ENCODE measurements at regions not wholly inside any gene's neighbourhood (a gene's known extent, or its start where the extent isn't known, plus 50 kb on each side); places are given as distances from the start of the nearest gene placed in this dataset.

DNA sequence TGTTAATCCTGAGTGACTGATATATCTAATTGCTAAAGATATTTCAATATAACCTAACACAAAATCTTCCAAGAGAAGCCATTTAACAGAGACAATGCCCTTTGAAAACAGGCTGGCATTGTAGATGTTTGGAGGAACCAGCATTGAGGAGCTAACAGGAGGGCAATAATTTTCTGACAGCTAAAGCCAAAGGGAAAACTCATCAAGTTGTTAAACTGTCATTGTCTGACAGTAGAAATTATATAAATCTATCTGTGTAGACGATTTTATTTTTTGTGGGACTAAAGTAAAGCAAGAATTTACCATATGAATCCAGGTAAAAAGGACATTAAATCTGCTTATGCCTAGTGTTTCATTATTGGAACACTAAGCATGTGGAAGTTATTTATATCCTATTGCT, 500.2 kb upstream of the NMUR2 start:
- DNase-seq = no peak
- no peaks in the 10 kb centered on the region for H3K36me3 ChIP-seq
- no peak overlapping the region for H3K27ac ChIP-seq
- intact Hi-C loops (cut with DNase I) = no loop called here
- H3K4me1 ChIP-seq = no peaks in the 10 kb centered on the region
- no peaks in the 10 kb centered on the region for H3K9me3 ChIP-seq
- no peak overlapping the region for H3K4me3 ChIP-seq
- no peak overlapping the region for H3K9ac ChIP-seq (ENCODE audit: low read depth in 2 of 2, low read length in 2 of 2)
- no peaks in the 10 kb centered on the region for H3K27me3 ChIP-seq
- TF ChIP-seq, protein P1, sequence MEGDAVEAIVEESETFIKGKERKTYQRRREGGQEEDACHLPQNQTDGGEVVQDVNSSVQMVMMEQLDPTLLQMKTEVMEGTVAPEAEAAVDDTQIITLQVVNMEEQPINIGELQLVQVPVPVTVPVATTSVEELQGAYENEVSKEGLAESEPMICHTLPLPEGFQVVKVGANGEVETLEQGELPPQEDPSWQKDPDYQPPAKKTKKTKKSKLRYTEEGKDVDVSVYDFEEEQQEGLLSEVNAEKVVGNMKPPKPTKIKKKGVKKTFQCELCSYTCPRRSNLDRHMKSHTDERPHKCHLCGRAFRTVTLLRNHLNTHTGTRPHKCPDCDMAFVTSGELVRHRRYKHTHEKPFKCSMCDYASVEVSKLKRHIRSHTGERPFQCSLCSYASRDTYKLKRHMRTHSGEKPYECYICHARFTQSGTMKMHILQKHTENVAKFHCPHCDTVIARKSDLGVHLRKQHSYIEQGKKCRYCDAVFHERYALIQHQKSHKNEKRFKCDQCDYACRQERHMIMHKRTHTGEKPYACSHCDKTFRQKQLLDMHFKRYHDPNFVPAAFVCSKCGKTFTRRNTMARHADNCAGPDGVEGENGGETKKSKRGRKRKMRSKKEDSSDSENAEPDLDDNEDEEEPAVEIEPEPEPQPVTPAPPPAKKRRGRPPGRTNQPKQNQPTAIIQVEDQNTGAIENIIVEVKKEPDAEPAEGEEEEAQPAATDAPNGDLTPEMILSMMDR (IDR thresholded peaks at IDR 0.05) = no peak

GRCh38 chr5:152907488-152908245, 502.6 kb upstream of the NMUR2 start:
- Histone ChIP-seq H3K4me3 (no peak overlapping the region), H3K4me1 (no peaks in the 10 kb centered on the region), H3K9me3 (no peaks in the 10 kb centered on the region), H3K9ac (ENCODE audit: low read depth in 2 of 2, low read length in 2 of 2) (no peak overlapping the region), H3K36me3 (no peaks in the 10 kb centered on the region), H3K27me3 (no peaks in the 10 kb centered on the region), H3K27ac (no peak overlapping the region)
- TF ChIP-seq, protein P1 (IDR thresholded peaks at IDR 0.05) = no peak
- DNase-seq = no peak
- intact Hi-C loops (cut with DNase I) = no loop called here

DNA sequence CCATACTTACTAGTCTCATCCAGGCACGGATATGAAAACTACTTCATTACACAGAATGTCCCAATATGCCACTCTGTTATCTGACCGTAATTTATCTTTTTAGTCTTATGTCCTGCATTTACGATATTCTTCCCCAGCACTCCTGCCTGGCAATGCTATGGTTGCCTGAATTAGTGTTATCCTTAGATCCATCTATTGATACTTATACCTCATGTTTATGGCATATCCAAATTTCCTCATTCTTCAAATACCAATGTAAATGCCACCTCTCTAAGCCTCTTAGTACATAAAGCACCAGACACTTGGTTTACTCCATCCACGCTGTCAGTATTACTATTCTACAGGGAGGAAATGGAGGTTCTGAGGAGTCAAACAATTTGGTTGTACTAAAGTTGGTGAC, 507.8 kb upstream of the NMUR2 start:
- no peaks in the 10 kb centered on the region for H3K36me3 ChIP-seq
- TF ChIP-seq, protein P1 (IDR thresholded peaks at IDR 0.05) = no peak
- DNase-seq = no peak
- H3K9me3 ChIP-seq = no peaks in the 10 kb centered on the region
- intact Hi-C loops (cut with DNase I) = no loop called here
- no peak overlapping the region for H3K27ac ChIP-seq
- H3K4me1 ChIP-seq = no peaks in the 10 kb centered on the region
- H3K4me3 ChIP-seq = no peak overlapping the region
- no peaks in the 10 kb centered on the region for H3K27me3 ChIP-seq
- H3K9ac ChIP-seq (ENCODE audit: low read depth in 2 of 2, low read length in 2 of 2) = no peak overlapping the region

GRCh38 chr5:152932621-152933020, 527.5 kb upstream of the NMUR2 start:
- intact Hi-C loops (cut with DNase I) = no loop called here
- Histone ChIP-seq H3K27ac (no peak overlapping the region), H3K9ac (ENCODE audit: low read depth in 2 of 2, low read length in 2 of 2) (no peak overlapping the region), H3K9me3 (no peaks in the 10 kb centered on the region), H3K4me3 (no peak overlapping the region), H3K27me3 (no peaks in the 10 kb centered on the region), H3K4me1 (no peaks in the 10 kb centered on the region), H3K36me3 (no peaks in the 10 kb centered on the region)
- no peak for DNase-seq
- TF ChIP-seq, protein P1 (IDR thresholded peaks at IDR 0.05) = no peak

DNA sequence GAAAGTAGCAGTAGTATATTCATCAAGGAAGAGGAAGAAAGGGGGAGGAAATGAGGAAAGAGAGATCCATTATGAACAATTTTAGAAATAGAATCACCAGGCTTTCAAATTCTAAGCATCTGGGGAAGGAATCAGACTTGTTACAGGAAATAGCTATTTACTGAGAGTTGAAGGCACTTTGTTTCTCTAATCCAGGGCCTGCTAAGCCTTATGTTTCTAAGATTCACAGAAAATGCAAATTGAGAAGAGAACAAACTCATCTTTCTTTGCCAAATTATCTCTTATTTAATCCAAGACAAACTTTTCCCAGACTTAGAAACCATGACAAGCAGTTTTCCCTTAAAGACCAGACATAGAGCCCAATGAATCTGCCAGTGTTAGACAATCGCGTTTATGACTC, 528.0 kb upstream of the NMUR2 start:
- no peak overlapping the region for H3K4me3 ChIP-seq
- intact Hi-C loops (cut with DNase I) = no loop called here
- TF ChIP-seq, protein P1 (IDR thresholded peaks at IDR 0.05) = no peak
- H3K9ac ChIP-seq (ENCODE audit: low read depth in 2 of 2, low read length in 2 of 2) = no peak overlapping the region
- H3K9me3 ChIP-seq = no peaks in the 10 kb centered on the region
- no peaks in the 10 kb centered on the region for H3K27me3 ChIP-seq
- no peak for DNase-seq
- H3K27ac ChIP-seq = no peak overlapping the region
- no peaks in the 10 kb centered on the region for H3K36me3 ChIP-seq
- H3K4me1 ChIP-seq = no peaks in the 10 kb centered on the region

Data from colonic mucosa (tissue), 4 donors.